ENCODE measurements at regions not wholly inside any gene's neighbourhood (a gene's known extent, or its start where the extent isn't known, plus 50 kb on each side); places are given as distances from the start of the nearest gene placed in this dataset.

GRCh38 chrX:106302304-106302703 lies 134.2 kb downstream of the PWWP3B start:
- ChIA-PET CTCF (no interaction called here), POLR2A (no interaction called here)
- Mint-ChIP-seq H3K27ac (no peak overlapping the region), H3K36me3 (ENCODE audit: low read depth) (no peaks in the 10 kb centered on the region), H3K9me3 (no peaks in the 10 kb centered on the region), H3K4me1 (no peaks in the 10 kb centered on the region), H3K4me3 (no peak overlapping the region), H3K27me3 (no peaks in the 10 kb centered on the region)
- intact Hi-C loops (cut with micrococcal nuclease), result loop anchor here (10.0 kb wide), 1 partner anchor 48 kb away; no protein-coding TSS in a partner anchor
- no peak for TF ChIP-seq CTCF (IDR thresholded peaks at IDR 0.05)
- ATAC-seq (ENCODE audit: low read depth) (no peak), DNase-seq (no peak)

DNA sequence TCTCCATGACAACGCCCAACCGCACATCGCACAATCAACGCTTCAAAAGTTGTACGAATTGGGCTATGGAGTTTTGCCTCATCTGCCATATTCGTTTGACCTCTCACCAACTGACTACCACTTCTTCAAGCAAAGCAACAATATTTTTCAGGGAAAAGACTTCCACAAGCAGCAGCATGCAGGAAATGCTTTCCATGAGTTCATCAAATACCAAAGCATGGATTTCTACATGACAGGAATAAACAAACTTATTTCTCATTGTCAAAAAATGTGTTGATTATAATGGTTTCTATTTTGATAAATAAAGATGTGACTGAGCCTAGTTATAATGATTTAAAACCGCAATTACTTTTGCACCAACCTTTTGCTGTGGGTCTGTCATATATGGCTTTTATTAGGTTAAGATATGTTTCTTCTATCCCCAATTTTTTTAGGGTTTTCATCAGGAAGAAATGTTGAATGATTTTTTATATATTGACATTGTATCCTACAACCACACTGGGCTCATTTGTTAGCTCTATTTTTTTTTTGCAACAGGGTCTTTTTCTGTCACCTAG lies 138.4 kb downstream of the PWWP3B start:
- ChIA-PET POLR2A (no interaction called here), CTCF (no interaction called here)
- Mint-ChIP-seq H3K4me3 (no peak overlapping the region), H3K27me3 (no peaks in the 10 kb centered on the region), H3K27ac (no peak overlapping the region), H3K4me1 (no peaks in the 10 kb centered on the region), H3K9me3 (no peaks in the 10 kb centered on the region), H3K36me3 (ENCODE audit: low read depth) (no peaks in the 10 kb centered on the region)
- no peak for TF ChIP-seq CTCF (IDR thresholded peaks at IDR 0.05)
- ATAC-seq (ENCODE audit: low read depth), result no peak
- intact Hi-C loops (cut with micrococcal nuclease), result loop anchor here (10.0 kb wide), 1 partner anchor 52 kb away; no protein-coding TSS in a partner anchor
- no peak for DNase-seq

GRCh38 chrX:106323357-106323756 lies 155.3 kb downstream of the PWWP3B start:
- Mint-ChIP-seq H3K27me3 (no peaks in the 10 kb centered on the region), H3K9me3 (no peaks in the 10 kb centered on the region), H3K36me3 (ENCODE audit: low read depth) (no peaks in the 10 kb centered on the region), H3K27ac (no peak overlapping the region), H3K4me3 (no peak overlapping the region), H3K4me1 (no peaks in the 10 kb centered on the region)
- ATAC-seq (ENCODE audit: low read depth) (no peak), DNase-seq (no peak)
- ChIA-PET CTCF (no interaction called here), POLR2A (no interaction called here)
- TF ChIP-seq CTCF (IDR thresholded peaks at IDR 0.05), result no peak
- intact Hi-C loops (cut with micrococcal nuclease), result no loop called here

DNA sequence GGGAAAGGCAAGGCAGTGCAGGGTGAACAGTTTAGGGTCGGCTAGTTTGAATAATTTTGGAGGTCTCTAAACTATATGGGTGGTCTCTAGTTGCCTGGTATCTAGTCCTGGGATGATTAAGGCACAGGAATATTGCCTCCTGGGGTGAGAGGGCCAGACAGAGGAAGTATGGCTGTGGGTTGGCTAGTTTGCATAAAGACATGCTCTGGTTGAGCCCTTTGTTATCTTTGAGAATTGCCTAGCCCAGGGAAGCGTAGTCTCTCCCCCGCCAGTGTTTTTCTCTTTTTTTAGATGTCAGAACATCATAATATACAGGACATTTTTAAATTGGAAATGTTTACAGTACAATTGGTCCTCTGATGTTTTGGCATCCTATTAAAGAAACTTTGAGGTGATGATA lies 163.5 kb downstream of the PWWP3B start:
- TF ChIP-seq CTCF (IDR thresholded peaks at IDR 0.05), result no peak
- no peaks in the 10 kb centered on the region for H3K9me3 Mint-ChIP-seq
- intact Hi-C loops (cut with micrococcal nuclease), result no loop called here
- POLR2A ChIA-PET, result no interaction called here
- no peaks in the 10 kb centered on the region for H3K36me3 Mint-ChIP-seq (ENCODE audit: low read depth)
- ATAC-seq (ENCODE audit: low read depth) (no peak), DNase-seq (no peak)
- CTCF ChIA-PET, result no interaction called here
- H3K4me1 Mint-ChIP-seq, result no peaks in the 10 kb centered on the region
- no peaks in the 10 kb centered on the region for H3K27me3 Mint-ChIP-seq
- H3K4me3 Mint-ChIP-seq, result no peak overlapping the region
- no peak overlapping the region for H3K27ac Mint-ChIP-seq

- intact Hi-C loops (cut with micrococcal nuclease), result no loop called here
- H3K9me3 Mint-ChIP-seq, result peaks cover 2% of the 10 kb centered on the region
- H3K4me3 Mint-ChIP-seq, result no peak overlapping the region
- no peaks in the 10 kb centered on the region for H3K27me3 Mint-ChIP-seq
- no peak for ATAC-seq (ENCODE audit: low read depth)
- no peak for TF ChIP-seq CTCF (IDR thresholded peaks at IDR 0.05)
- no peaks in the 10 kb centered on the region for H3K36me3 Mint-ChIP-seq (ENCODE audit: low read depth)
- no peak overlapping the region for H3K27ac Mint-ChIP-seq
- POLR2A ChIA-PET, result no interaction called here
- DNase-seq, result no peak
- CTCF ChIA-PET, result no interaction called here
- H3K4me1 Mint-ChIP-seq, result no peaks in the 10 kb centered on the region
Measured at GRCh38 chrX:106341823-106342222, 173.7 kb downstream of the PWWP3B start.
